OCI-LY7 (cell line): ENCODE measurements at regions not wholly inside any gene's neighbourhood (a gene's known extent, or its start where the extent isn't known, plus 50 kb on each side); places are given as distances from the start of the nearest gene placed in this dataset.

Experiments used
- CTCF ChIP-seq: fragments of 200-600 bp; sonication (generic); conservative IDR thresholded peaks from 2 replicates; pipeline ENCODE4 v1.5.1; 2014; ENCODE audit warnings: mild to moderate bottlenecking, antibody characterized with exemption, low read length, moderate library complexity, mixed read lengths
- EZH2phosphoT487 ChIP-seq: fragments of 200-600 bp; sonication (generic); IDR thresholded peaks from 2 replicates; pipeline ENCODE4 v1.6.1; 2018; ENCODE audit warnings: low read depth, borderline replicate concordance, mild to moderate bottlenecking, mixed run types, antibody characterized with exemption, low read length, moderate library complexity, mixed read lengths

- TF ChIP-seq CTCF (no peak), EZH2phosphoT487 (no peak)
These were observed 255.7 kb upstream of the TBL1XR1 start for GRCh38 chr3:177452831-177453450.
